ENCODE measurements at regions not wholly inside any gene's neighbourhood (a gene's known extent, or its start where the extent isn't known, plus 50 kb on each side); places are given as distances from the start of the nearest gene placed in this dataset.

- TF ChIP-seq CTCF (conservative IDR thresholded peaks at IDR 0.05): no peak
- no peak for TF ChIP-seq EZH2 (IDR thresholded peaks at IDR 0.05; ENCODE audit: low read depth)
Observed at GRCh38 chr19:28284389-28284788, 928.6 kb downstream of the UQCRFS1 start.

Data from PC-9 (cell line).